ENCODE measurements at regions not wholly inside any gene's neighbourhood (a gene's known extent, or its start where the extent isn't known, plus 50 kb on each side); places are given as distances from the start of the nearest gene placed in this dataset.

- DNase-seq, result no peak
Observed at GRCh38 chr7:41292487-41292886, 410.4 kb downstream of the INHBA start.

GRCh38 chr7:41287559-41288335, 415.1 kb downstream of the INHBA start:
- DNase-seq, result no peak

- DNase-seq, result no peak
Observed at GRCh38 chr7:41280491-41280890, 422.4 kb downstream of the INHBA start.

GRCh38 chr7:41277561-41277960, 425.3 kb downstream of the INHBA start:
- DNase-seq, result no peak

- DNase-seq, result no peak
Observed at GRCh38 chr7:41275255-41275654, 427.6 kb downstream of the INHBA start.

GRCh38 chr7:41274179-41274578, 428.7 kb downstream of the INHBA start:
- DNase-seq, result no peak

GRCh38 chr7:41272664-41273063, 430.2 kb downstream of the INHBA start:
- no peak for DNase-seq

GRCh38 chr7:41268878-41269277, 434.0 kb downstream of the INHBA start:
- DNase-seq, result no peak

GRCh38 chr7:41261080-41261479, 441.8 kb downstream of the INHBA start:
- DNase-seq, result no peak

GRCh38 chr7:41257660-41258059, 445.2 kb downstream of the INHBA start:
- no peak for DNase-seq

GRCh38 chr7:41256186-41256945, 446.5 kb downstream of the INHBA start:
- no peak for DNase-seq

GRCh38 chr7:41255716-41256115, 447.2 kb downstream of the INHBA start:
- peak; percentile 14 for DNase-seq

- DNase-seq, result no peak
Observed at GRCh38 chr7:41255113-41255512, 447.8 kb downstream of the INHBA start.

- DNase-seq, result no peak
Observed at GRCh38 chr7:41252957-41253356, 449.9 kb downstream of the INHBA start.

GRCh38 chr7:41252551-41252950, 450.3 kb downstream of the INHBA start:
- DNase-seq, result no peak

- DNase-seq, result no peak
Observed at GRCh38 chr7:41247143-41247865, 455.6 kb downstream of the INHBA start.

- DNase-seq, result no peak
Observed at GRCh38 chr7:41245916-41246315, 457.0 kb downstream of the INHBA start.

GRCh38 chr7:41244246-41244645, 458.6 kb downstream of the INHBA start:
- no peak for DNase-seq

- DNase-seq, result no peak
Observed at GRCh38 chr7:41241641-41242040, 461.2 kb downstream of the INHBA start.

- DNase-seq, result no peak
Observed at GRCh38 chr7:41239596-41239995, 463.3 kb downstream of the INHBA start.

GRCh38 chr7:41238851-41239331, 464.0 kb downstream of the INHBA start:
- DNase-seq, result no peak

GRCh38 chr7:41237956-41238355, 464.9 kb downstream of the INHBA start:
- DNase-seq, result no peak

- no peak for DNase-seq
Observed at GRCh38 chr7:41232086-41232485, 470.8 kb downstream of the INHBA start.
